ENCODE measurements at regions not wholly inside any gene's neighbourhood (a gene's known extent, or its start where the extent isn't known, plus 50 kb on each side); places are given as distances from the start of the nearest gene placed in this dataset.

- Histone ChIP-seq H3K9me3 (ENCODE audit: control insufficient read depth in 1 of 2, insufficient read depth in 1 of 2, low read length in 2 of 2) (peaks cover 0 to 5% of the 10 kb centered on the region in 2 experiments), H3K4me3 (ENCODE audit: low read length) (no peak overlapping the region), H3K4me1 (ENCODE audit: insufficient read depth, low read length) (no peaks in the 10 kb centered on the region), H3K27me3 (ENCODE audit: control insufficient read depth in 1 of 2, insufficient read depth in 2 of 2, low read length in 2 of 2) (no peaks in the 10 kb centered on the region), H3K36me3 (ENCODE audit: insufficient read depth, low read length) (no peaks in the 10 kb centered on the region), H3K27ac (ENCODE audit: low read depth in 1 of 2, low read length in 2 of 2) (no peak overlapping the region)
- Mint-ChIP-seq H3K27me3 (no peaks in the 10 kb centered on the region), H3K27ac (no peak overlapping the region), H3K4me3 (no peak overlapping the region), H3K36me3 (ENCODE audit: low read depth) (no peaks in the 10 kb centered on the region), H3K9me3 (no peaks in the 10 kb centered on the region), H3K4me1 (ENCODE audit: low read depth) (no peaks in the 10 kb centered on the region)
- DNase-seq (no peak), ATAC-seq (ENCODE audit: poor library complexity) (no peak)
- POLR2A ChIA-PET = no interaction called here
- TF ChIP-seq CTCF (IDR thresholded peaks at IDR 0.05) = no peak
- CTCF ChIA-PET = no interaction called here
- intact Hi-C loops (cut with DNase I, micrococcal nuclease) = no loop called here
Observed at GRCh38 chr7:12469568-12469967, 65.9 kb upstream of the VWDE start.

- Histone ChIP-seq H3K9me3 (ENCODE audit: control insufficient read depth in 1 of 2, insufficient read depth in 1 of 2, low read length in 2 of 2) (peaks cover 0 to 5% of the 10 kb centered on the region in 2 experiments), H3K36me3 (ENCODE audit: insufficient read depth, low read length) (no peaks in the 10 kb centered on the region), H3K27me3 (ENCODE audit: control insufficient read depth in 1 of 2, insufficient read depth in 2 of 2, low read length in 2 of 2) (no peaks in the 10 kb centered on the region), H3K4me1 (ENCODE audit: insufficient read depth, low read length) (no peaks in the 10 kb centered on the region), H3K27ac (ENCODE audit: low read depth in 1 of 2, low read length in 2 of 2) (no peak overlapping the region), H3K4me3 (ENCODE audit: low read length) (no peak overlapping the region)
- no peaks in the 10 kb centered on the region for H3K27me3 Mint-ChIP-seq
- H3K4me1 Mint-ChIP-seq (ENCODE audit: low read depth) = no peaks in the 10 kb centered on the region
- H3K36me3 Mint-ChIP-seq (ENCODE audit: low read depth) = no peaks in the 10 kb centered on the region
- no peak overlapping the region for H3K27ac Mint-ChIP-seq
- DNase-seq (no peak), ATAC-seq (ENCODE audit: poor library complexity) (no peak)
- no peak overlapping the region for H3K4me3 Mint-ChIP-seq
- ChIA-PET CTCF (no interaction called here), POLR2A (no interaction called here)
- intact Hi-C loops (cut with DNase I, micrococcal nuclease) = no loop called here
- H3K9me3 Mint-ChIP-seq = no peaks in the 10 kb centered on the region
- no peak for TF ChIP-seq CTCF (IDR thresholded peaks at IDR 0.05)
Observed at GRCh38 chr7:12470930-12471329, 67.3 kb upstream of the VWDE start.

- POLR2A ChIA-PET = no interaction called here
- CTCF ChIA-PET = no interaction called here
- intact Hi-C loops (cut with DNase I, micrococcal nuclease) = no loop called here
- no peaks in the 10 kb centered on the region for H3K36me3 Mint-ChIP-seq (ENCODE audit: low read depth)
- no peaks in the 10 kb centered on the region for H3K4me1 Mint-ChIP-seq (ENCODE audit: low read depth)
- no peaks in the 10 kb centered on the region for H3K9me3 Mint-ChIP-seq
- H3K27ac Mint-ChIP-seq = no peak overlapping the region
- Histone ChIP-seq H3K36me3 (ENCODE audit: insufficient read depth, low read length) (no peaks in the 10 kb centered on the region), H3K4me3 (ENCODE audit: low read length) (no peak overlapping the region), H3K27ac (ENCODE audit: low read depth in 1 of 2, low read length in 2 of 2) (no peak overlapping the region), H3K9me3 (ENCODE audit: control insufficient read depth in 1 of 2, insufficient read depth in 1 of 2, low read length in 2 of 2) (peaks cover 0 to 5% of the 10 kb centered on the region in 2 experiments), H3K27me3 (ENCODE audit: control insufficient read depth in 1 of 2, insufficient read depth in 2 of 2, low read length in 2 of 2) (no peaks in the 10 kb centered on the region), H3K4me1 (ENCODE audit: insufficient read depth, low read length) (no peaks in the 10 kb centered on the region)
- no peaks in the 10 kb centered on the region for H3K27me3 Mint-ChIP-seq
- no peak for TF ChIP-seq CTCF (IDR thresholded peaks at IDR 0.05)
- no peak for DNase-seq
- ATAC-seq (ENCODE audit: poor library complexity) = no peak
- no peak overlapping the region for H3K4me3 Mint-ChIP-seq
Observed at GRCh38 chr7:12474035-12474434, 70.4 kb upstream of the VWDE start.
